IMR-90 (cell line): ENCODE measurements at regions not wholly inside any gene's neighbourhood (a gene's known extent, or its start where the extent isn't known, plus 50 kb on each side); places are given as distances from the start of the nearest gene placed in this dataset.

Source experiments
- ATAC-seq: fragments of 200-7000 bp; cut with Tn5 transposase; 2 replicates; pipeline ENCODE4 v1.9.1; 2020; ENCODE audit warnings: low read depth, mild to moderate bottlenecking, moderate library complexity
- BruUV-seq: library from RNA; stranded (reverse); fragments of 400-500 nt; replicated peaks from 2 replicates; lab custom pipeline; 2021; lab: Mats Ljungman, UMichigan
- CTCF ChIA-PET: fragments of 300-600 bp; formaldehyde crosslinking; extraction: SDS; loops from one replicate; lab custom pipeline; 2021; ENCODE audit warnings: antibody characterized with exemption; lab: Yijun Ruan, JAX
- POLR2A ChIA-PET: fragments of 300-600 bp; sonication (Branson Sonifier 250); formaldehyde crosslinking; loops from one replicate; lab custom pipeline; 2022; ENCODE audit warnings: antibody characterized with exemption; ENCODE audit not compliant: unreplicated experiment; lab: Charles Lee
- DNase-seq: peaks from one replicate; pipeline ENCODE4 v3.0.0; 2013
- H2AFZ ChIP-seq: replicated peaks from 2 replicates; pipeline ENCODE3; 2013; ENCODE audit warnings: low read length, mild to moderate bottlenecking; ENCODE audit not compliant: poor library complexity
- H2AK5ac ChIP-seq: 2 replicates; pipeline ENCODE4 v1.6.1; 2013; ENCODE audit warnings: low read depth, low read length, inconsistent platforms
- H2AK9ac ChIP-seq: replicated peaks from 2 replicates; pipeline ENCODE3; 2013; ENCODE audit warnings: mild to moderate bottlenecking, low read depth, low read length, moderate library complexity; ENCODE audit not compliant: poor library complexity
- H2BK120ac ChIP-seq: 2 replicates; pipeline ENCODE4 v1.6.1; 2013; ENCODE audit warnings: low read depth, low read length, inconsistent platforms
- H2BK15ac ChIP-seq: 3 replicates; pipeline ENCODE4 v1.6.1; 2013; ENCODE audit warnings: low read depth, low read length, inconsistent platforms
- H2BK20ac ChIP-seq: 2 replicates; pipeline ENCODE4 v1.6.1; 2013; ENCODE audit warnings: low read depth, mild to moderate bottlenecking, inconsistent platforms, low read length, moderate library complexity
- H2BK5ac ChIP-seq: 2 replicates; pipeline ENCODE4 v1.6.1; 2013; ENCODE audit warnings: mild to moderate bottlenecking, low read depth, low read length, inconsistent platforms; ENCODE audit not compliant: poor library complexity, severe bottlenecking
- H3K14ac ChIP-seq: replicated peaks from 2 replicates; pipeline ENCODE4 v1.6.1; 2013; ENCODE audit warnings: low read depth, low read length, inconsistent platforms
- H3K18ac ChIP-seq: 2 replicates; pipeline ENCODE4 v1.6.1; 2013; ENCODE audit warnings: low read depth, low read length, control low read depth
- H3K23ac ChIP-seq: 2 replicates; pipeline ENCODE4 v1.6.1; 2013; ENCODE audit warnings: low read depth, low read length, inconsistent platforms
- H3K27ac ChIP-seq: 2 replicates; pipeline ENCODE4 v1.5.1; 2013; ENCODE audit warnings: mild to moderate bottlenecking, control low read depth, low read length; ENCODE audit not compliant: insufficient read depth
- H3K27me3 ChIP-seq: 2 replicates; pipeline ENCODE4 v1.6.1; 2013; ENCODE audit warnings: low read length; ENCODE audit not compliant: control insufficient read depth, insufficient read depth
- H3K36me3 ChIP-seq: 2 replicates; pipeline ENCODE4 v1.6.1; 2013; ENCODE audit warnings: low read length, mixed read lengths; ENCODE audit not compliant: control insufficient read depth, insufficient read depth
- H3K4ac ChIP-seq: 2 replicates; pipeline ENCODE4 v1.6.1; 2013; ENCODE audit warnings: low read depth, low read length, inconsistent platforms
- H3K4me1 ChIP-seq: 2 replicates; pipeline ENCODE4 v1.6.1; 2013; ENCODE audit warnings: low read length, mixed read lengths; ENCODE audit not compliant: control insufficient read depth, insufficient read depth
- H3K4me2 ChIP-seq: 2 replicates; pipeline ENCODE4 v1.6.1; 2013; ENCODE audit warnings: low read depth, mild to moderate bottlenecking, control low read depth, low read length, moderate library complexity
- H3K4me3 ChIP-seq: 2 replicates; pipeline ENCODE4 v1.5.1; 2013; ENCODE audit warnings: low read depth, mild to moderate bottlenecking, control low read depth, low read length, moderate library complexity; ENCODE audit not compliant: insufficient read depth
- H3K56ac ChIP-seq: 2 replicates; pipeline ENCODE4 v1.6.1; 2013; ENCODE audit warnings: low read length, inconsistent platforms; ENCODE audit not compliant: insufficient read depth; ENCODE audit errors: extremely low read depth
- H3K79me1 ChIP-seq, 2 experiments: 2 replicates each; pipeline ENCODE4 v1.6.1; 2013; ENCODE audit warnings: low read length in 2 of 2, inconsistent platforms in 1 of 2, low read depth in 1 of 2
- H3K9ac ChIP-seq: 2 replicates; pipeline ENCODE4 v1.6.1; 2013; ENCODE audit warnings: low read depth, low read length, control low read depth
- H3K9me1 ChIP-seq: 2 replicates; pipeline ENCODE4 v1.6.1; 2013; ENCODE audit warnings: low read length, inconsistent platforms; ENCODE audit not compliant: insufficient read depth
- H3K9me3 ChIP-seq: 2 replicates; pipeline ENCODE4 v1.6.1; 2013; ENCODE audit warnings: low read length; ENCODE audit not compliant: control insufficient read depth, insufficient read depth
- H4K20me1 ChIP-seq: 2 replicates; pipeline ENCODE4 v1.6.1; 2013; ENCODE audit warnings: low read length, inconsistent platforms; ENCODE audit not compliant: insufficient read depth
- H4K5ac ChIP-seq: 2 replicates; pipeline ENCODE4 v1.6.1; 2013; ENCODE audit warnings: mild to moderate bottlenecking, low read depth, low read length, control low read depth
- H4K8ac ChIP-seq, 2 experiments: 2 replicates each; pipeline ENCODE4 v1.6.1; 2013; ENCODE audit warnings: low read depth in 2 of 2, low read length in 2 of 2, control low read depth in 1 of 2, inconsistent platforms in 1 of 2
- H4K91ac ChIP-seq: 2 replicates; pipeline ENCODE4 v1.6.1; 2013; ENCODE audit warnings: low read depth, low read length, inconsistent platforms; ENCODE audit not compliant: insufficient read depth
- BHLHE40 ChIP-seq: fragments of 150-350 bp; IDR thresholded peaks from 2 replicates; pipeline ENCODE4 v1.6.1; 2016; ENCODE audit warnings: mild to moderate bottlenecking, low read depth, low read length
- CEBPB ChIP-seq: IDR thresholded peaks from 2 replicates; pipeline ENCODE4 v1.6.1; 2012; ENCODE audit warnings: low read depth, low read length, improper control_type of control experiment
- CTCF ChIP-seq: conservative IDR thresholded peaks from 2 replicates; pipeline ENCODE4 v1.5.1; 2012; ENCODE audit warnings: mild to moderate bottlenecking, low read depth, low read length, improper control_type of control experiment
- ELK1 ChIP-seq: fragments of 150-350 bp; IDR thresholded peaks from 2 replicates; pipeline ENCODE4 v1.6.1; 2016; ENCODE audit warnings: low read depth, mild to moderate bottlenecking, low read length, moderate library complexity, borderline replicate concordance
- FOS ChIP-seq: fragments of 150-350 bp; IDR thresholded peaks from 2 replicates; pipeline ENCODE4 v1.6.1; 2016; ENCODE audit warnings: low read depth, low read length
- MAFK ChIP-seq: IDR thresholded peaks from 2 replicates; pipeline ENCODE4 v1.6.1; 2012; ENCODE audit warnings: low read depth, low read length, improper control_type of control experiment
- MAZ ChIP-seq: IDR thresholded peaks from 2 replicates; pipeline ENCODE4 v1.6.1; 2012; ENCODE audit warnings: low read depth, mild to moderate bottlenecking, low read length, improper control_type of control experiment, moderate library complexity, borderline replicate concordance
- MXI1 ChIP-seq: IDR thresholded peaks from 2 replicates; pipeline ENCODE4 v1.6.1; 2012; ENCODE audit warnings: low read depth, mild to moderate bottlenecking, low read length, moderate library complexity, borderline replicate concordance
- NFE2L2 ChIP-seq: fragments of 150-350 bp; IDR thresholded peaks from 2 replicates; pipeline ENCODE4 v1.6.1; 2016; ENCODE audit warnings: low read depth, mild to moderate bottlenecking, low read length
- POLR2A ChIP-seq: IDR thresholded peaks from 2 replicates; pipeline ENCODE4 v1.6.1; 2012; ENCODE audit warnings: mild to moderate bottlenecking, low read depth, low read length
- RAD21 ChIP-seq: IDR thresholded peaks from 2 replicates; pipeline ENCODE4 v1.6.1; 2012; ENCODE audit warnings: low read length, improper control_type of control experiment
- RCOR1 ChIP-seq: IDR thresholded peaks from 2 replicates; pipeline ENCODE4 v1.6.1; 2012; ENCODE audit warnings: mild to moderate bottlenecking, low read length, improper control_type of control experiment; ENCODE audit not compliant: insufficient replicate concordance
- RFX5 ChIP-seq: IDR thresholded peaks from 2 replicates; pipeline ENCODE4 v1.8.0; 2012; ENCODE audit warnings: low read depth, mild to moderate bottlenecking, low read length, moderate library complexity
- SMC3 ChIP-seq: fragments of 150-350 bp; IDR thresholded peaks from 2 replicates; pipeline ENCODE4 v1.6.1; 2016; ENCODE audit warnings: low read depth, mild to moderate bottlenecking, antibody characterized with exemption, low read length, moderate library complexity
- USF2 ChIP-seq: fragments of 150-350 bp; IDR thresholded peaks from 2 replicates; pipeline ENCODE4 v1.6.1; 2017; ENCODE audit warnings: mild to moderate bottlenecking, antibody characterized with exemption, low read length, low read depth
- WGBS, 2 experiments: methylation state at CpG; one replicate each; pipeline versions ENCODE4 v1.1.5 to v1.1.7; 2013; ENCODE audit warnings: missing lambda C conversion rate in 2 of 2; ENCODE audit not compliant: insufficient read length in 1 of 2; ENCODE audit errors: extremely low coverage in 2 of 2; 5-methylcytosine and 5-hydroxymethylcytosine counted together
- dilution Hi-C: fragments of 300-500 bp; cut with HindIII; formaldehyde crosslinking; loops from one replicate; pipeline ENCODE4 v1.14.3; 2018; ENCODE audit warnings: low sequenced_read_pairs; ENCODE audit not compliant: unreplicated experiment
- in situ Hi-C: fragments of 300-500 bp; cut with MboI; formaldehyde crosslinking; loops from 3 replicates; pipeline ENCODE4 v1.14.3; 2019; ENCODE audit warnings: low sequenced_read_pairs, inconsistent platforms, mixed read lengths
- intact Hi-C: fragments of 100-400 bp; cut with micrococcal nuclease; formaldehyde crosslinking; loops from 2 replicates; pipeline ENCODE4 v1.10.0; 2022

- no peak overlapping the region for H3K4ac ChIP-seq
- H3K27me3 ChIP-seq = no peaks in the 10 kb centered on the region
- no peak overlapping the region for H2BK20ac ChIP-seq
- WGBS, 2 experiments = no CpG with 5 or more reads among the region's 1 CpG
- CTCF ChIA-PET = no interaction called here
- peaks cover 8% of the 10 kb centered on the region for H3K9me3 ChIP-seq
- H3K4me2 ChIP-seq = no peak overlapping the region
- H3K4me3 ChIP-seq = no peak overlapping the region
- H2AFZ ChIP-seq = no peak overlapping the region
- no peaks in the 10 kb centered on the region for H4K20me1 ChIP-seq
- DNase-seq (no peak), ATAC-seq (no peak)
- H3K56ac ChIP-seq = no peak overlapping the region
- dilution Hi-C loops (no loop called here), in situ Hi-C loops (no loop called here), intact Hi-C loops (no loop called here)
- TF ChIP-seq BHLHE40 (no peak), MXI1 (no peak), FOS (no peak), ELK1 (no peak), USF2 (no peak), CEBPB (no peak), SMC3 (no peak), RCOR1 (no peak), RFX5 (no peak), CTCF (no peak), MAZ (no peak), MAFK (no peak), RAD21 (no peak), NFE2L2 (no peak), POLR2A (no peak)
- H3K9ac ChIP-seq = no peak overlapping the region
- no peak overlapping the region for H2BK120ac ChIP-seq
- H4K8ac ChIP-seq = no peak overlapping the region
- H2BK15ac ChIP-seq = no peak overlapping the region
- H2BK5ac ChIP-seq = no peak overlapping the region
- H2AK5ac ChIP-seq = no peak overlapping the region
- H3K23ac ChIP-seq = no peak overlapping the region
- no peaks in the 10 kb centered on the region for H3K79me1 ChIP-seq
- no peak overlapping the region for H3K27ac ChIP-seq
- H3K14ac ChIP-seq = no peak overlapping the region
- no peak overlapping the region for H3K18ac ChIP-seq
- H4K91ac ChIP-seq = no peak overlapping the region
- no peaks in the 10 kb centered on the region for H3K9me1 ChIP-seq
- no TSS peak for BruUV-seq
- no peaks in the 10 kb centered on the region for H3K36me3 ChIP-seq
- no peak overlapping the region for H4K5ac ChIP-seq
- H3K4me1 ChIP-seq = no peaks in the 10 kb centered on the region
- POLR2A ChIA-PET = no interaction called here
- no peak overlapping the region for H2AK9ac ChIP-seq
Observed at GRCh38 chr1:60449876-60450275, 376.3 kb upstream of the C1orf87 start.
